Skin of body (tissue), 1 donor: ENCODE measurements at regions not wholly inside any gene's neighbourhood (a gene's known extent, or its start where the extent isn't known, plus 50 kb on each side); places are given as distances from the start of the nearest gene placed in this dataset.

Experiments used
- DNase-seq: peaks from one replicate; lab custom pipeline; 2025; lab: John Stamatoyannopoulos, UW

- DNase-seq, result no peak
These were observed 111.2 kb upstream of the ASIC2 start for GRCh38 chr17:33404070-33404819.

DNA sequence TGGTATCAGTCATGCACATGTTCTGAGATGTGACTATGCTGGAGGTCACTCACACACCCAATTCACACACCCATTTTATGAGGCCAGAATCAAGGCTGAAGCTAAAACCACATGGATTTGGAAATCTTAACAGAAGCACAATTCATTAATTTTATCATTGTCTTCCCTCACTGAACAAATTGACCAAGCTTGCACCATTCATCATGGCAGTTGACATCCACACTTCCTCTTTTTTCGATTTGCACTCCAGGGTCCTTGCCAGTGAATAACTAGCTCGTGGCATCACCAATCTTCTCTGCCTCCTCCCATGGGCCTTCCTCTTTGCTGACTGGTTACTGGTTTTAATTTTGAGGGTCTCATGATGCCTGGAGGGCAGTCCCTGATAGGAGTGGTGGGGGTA, 123.0 kb upstream of the ASIC2 start:
- no peak for DNase-seq

DNA sequence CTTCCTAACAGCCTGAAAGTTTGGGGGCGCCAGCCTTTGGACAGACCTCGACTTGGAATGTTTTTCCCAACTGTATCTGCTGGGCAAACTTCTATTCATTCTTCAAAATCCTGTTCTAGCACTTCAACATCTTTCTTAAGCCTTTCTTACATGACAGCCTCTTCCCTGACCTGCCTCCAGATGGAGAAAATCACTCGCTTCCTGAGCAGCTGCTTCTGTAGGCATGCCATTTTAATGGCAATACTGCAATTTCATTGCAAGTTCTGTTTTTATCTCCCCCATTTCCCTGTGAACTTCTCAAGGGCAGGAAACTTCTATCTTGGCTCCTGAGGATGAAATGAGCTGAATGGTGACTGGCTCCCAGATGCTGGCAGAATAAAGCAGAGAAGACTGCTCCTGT, 128.8 kb upstream of the ASIC2 start:
- DNase-seq, result no peak

- DNase-seq, result no peak
These were observed 140.5 kb upstream of the ASIC2 start for GRCh38 chr17:33433581-33433980.

GRCh38 chr17:33434841-33435240, 141.7 kb upstream of the ASIC2 start:
- DNase-seq, result no peak

DNA sequence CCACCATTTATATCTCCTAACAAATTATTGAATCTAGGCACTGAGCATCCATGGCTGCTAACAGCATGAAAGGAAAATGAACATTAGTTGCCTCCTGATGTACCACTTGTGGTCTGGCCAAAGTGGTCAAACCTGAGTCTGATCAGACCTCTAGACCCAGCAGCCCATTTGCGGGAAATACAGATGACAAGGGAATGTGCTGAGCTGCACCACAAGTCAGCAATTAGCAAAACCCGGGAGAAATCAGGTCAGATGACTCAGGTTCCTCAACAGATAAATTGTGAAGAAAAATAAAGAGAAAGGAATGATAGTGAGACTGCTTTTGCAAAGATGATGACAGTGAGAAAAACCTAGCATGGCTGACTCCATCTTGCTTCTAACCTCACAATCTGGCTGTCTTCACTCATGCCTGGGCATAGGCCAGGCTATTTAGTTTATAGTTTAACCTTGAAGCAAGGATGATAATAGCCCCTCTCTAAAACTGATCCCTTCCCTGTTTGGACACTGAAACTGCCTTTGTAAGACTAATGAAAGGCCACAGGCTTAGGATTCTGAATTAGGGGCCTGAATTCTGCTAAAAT, 142.7 kb upstream of the ASIC2 start:
- no peak for DNase-seq

GRCh38 chr17:33436321-33436720, 143.2 kb upstream of the ASIC2 start:
- DNase-seq, result no peak

DNA sequence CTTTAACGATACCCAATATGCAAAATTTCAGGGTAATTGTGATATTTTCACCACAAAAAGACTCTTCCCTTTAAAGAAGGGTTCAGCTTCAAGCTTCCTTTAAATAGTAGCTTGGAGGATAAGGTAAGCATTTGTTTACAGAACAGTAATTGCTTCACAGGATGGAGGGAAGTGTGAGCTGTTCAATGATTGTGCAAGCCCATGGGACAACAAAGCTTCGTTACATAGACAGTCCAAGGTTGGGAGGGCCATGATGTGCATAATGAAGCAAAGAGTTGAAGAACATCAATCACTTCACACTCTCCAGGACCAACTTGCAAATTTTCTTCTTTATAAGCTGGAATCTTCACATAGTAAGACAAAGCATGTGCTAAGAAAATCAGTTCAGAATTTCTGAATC, 145.0 kb upstream of the ASIC2 start:
- no peak for DNase-seq

GRCh38 chr17:33438578-33438977, 145.5 kb upstream of the ASIC2 start:
- no peak for DNase-seq

GRCh38 chr17:33442320-33442719, 149.2 kb upstream of the ASIC2 start:
- no peak for DNase-seq

- DNase-seq, result no peak
These were observed 151.6 kb upstream of the ASIC2 start for GRCh38 chr17:33444731-33445130.

- DNase-seq, result no peak
These were observed 154.0 kb upstream of the ASIC2 start for GRCh38 chr17:33447090-33447489.

- no peak for DNase-seq
These were observed 158.1 kb upstream of the ASIC2 start for GRCh38 chr17:33451221-33451620.

DNA sequence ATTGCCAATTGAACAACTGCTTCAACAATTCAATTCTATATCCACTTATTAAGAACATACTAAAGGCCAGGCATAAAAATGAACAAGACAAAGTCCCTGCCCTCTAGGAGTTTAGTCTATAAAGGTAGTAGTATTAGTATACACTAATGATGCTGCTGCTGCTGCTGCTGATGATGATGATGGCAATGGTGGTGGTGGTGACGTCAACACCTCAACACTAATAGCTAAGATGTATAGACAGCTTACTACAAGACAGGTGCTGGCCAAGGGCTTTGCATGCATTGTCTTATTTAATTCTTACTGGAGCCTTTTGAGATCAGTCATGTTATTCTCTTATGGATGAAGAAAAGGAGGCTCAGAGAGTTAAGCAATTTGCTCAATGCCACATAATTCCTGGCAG, 164.4 kb upstream of the ASIC2 start:
- DNase-seq, result no peak

DNA sequence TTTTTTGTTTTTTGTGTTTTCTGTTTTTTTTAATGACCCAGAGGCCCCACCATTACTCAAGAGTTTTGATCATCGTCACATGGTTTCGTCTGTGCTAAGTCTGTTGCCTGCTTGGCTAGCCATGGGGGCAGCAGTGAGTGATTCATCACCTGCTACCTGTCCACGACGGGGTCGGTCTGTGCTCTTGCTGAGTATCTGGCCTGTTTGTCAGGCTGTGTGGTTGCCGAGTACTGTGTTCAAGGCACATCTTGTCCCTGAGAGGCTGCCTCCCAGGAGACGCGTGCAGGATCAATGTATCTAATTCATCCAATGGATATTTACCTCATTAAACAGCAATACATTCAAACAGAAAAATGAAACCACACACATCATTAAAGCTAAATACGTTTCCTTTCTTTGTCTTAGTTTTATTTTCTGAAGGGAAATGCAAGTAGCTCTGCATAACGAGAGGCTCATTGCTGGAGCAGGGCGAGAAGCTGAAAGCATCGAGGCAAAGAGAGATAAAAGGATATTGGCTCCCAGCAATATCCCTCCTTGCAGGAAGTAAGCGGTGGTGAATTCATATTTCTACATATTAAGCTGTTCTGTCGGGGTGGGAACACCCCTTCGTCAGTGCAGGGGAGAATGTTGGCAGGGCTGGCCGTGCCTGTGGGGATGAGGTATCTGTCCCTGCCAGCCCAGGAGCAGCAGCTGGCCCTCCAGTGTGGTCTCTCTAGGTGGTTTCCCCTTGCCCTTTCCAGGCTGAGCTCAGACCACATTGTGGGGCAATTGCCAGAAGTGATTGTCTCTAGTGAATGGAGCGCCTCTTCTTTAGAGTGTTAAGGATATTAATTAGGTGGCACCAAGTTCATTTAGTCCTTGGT, 166.2 kb upstream of the ASIC2 start:
- no peak for DNase-seq

DNA sequence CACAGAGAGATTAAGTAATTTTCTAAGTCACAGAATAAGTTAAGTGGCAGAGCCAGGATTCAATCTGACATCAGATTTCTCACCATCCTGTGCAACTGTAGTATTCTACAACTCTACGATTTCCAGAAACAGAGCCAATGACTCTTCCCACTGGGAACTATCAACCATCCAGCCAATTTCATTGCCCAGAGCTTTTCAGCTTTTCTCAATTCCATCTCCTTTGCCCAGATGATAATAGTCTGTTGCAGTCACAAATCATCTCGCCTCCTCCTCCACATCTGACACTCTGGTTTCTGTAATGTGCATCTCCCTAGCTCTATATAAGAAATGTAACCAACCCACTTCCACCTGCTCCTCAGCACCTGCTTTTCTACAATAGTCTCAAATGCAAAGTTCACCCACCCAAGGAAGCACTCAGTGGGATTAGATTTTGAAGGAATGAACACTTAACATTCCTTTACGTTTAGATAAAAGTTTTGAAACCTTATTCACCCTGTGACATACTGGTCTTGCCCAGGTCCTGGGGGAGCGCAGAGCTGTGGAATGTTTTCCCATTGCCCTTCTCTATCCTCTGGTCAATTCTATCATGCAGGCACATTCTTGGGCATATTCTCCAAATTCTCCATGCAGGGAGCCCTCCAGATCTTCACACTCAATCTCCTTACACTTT, 167.8 kb upstream of the ASIC2 start:
- no peak for DNase-seq

- DNase-seq, result no peak
These were observed 170.8 kb upstream of the ASIC2 start for GRCh38 chr17:33463887-33464286.

GRCh38 chr17:33464669-33465280, 171.7 kb upstream of the ASIC2 start:
- no peak for DNase-seq

DNA sequence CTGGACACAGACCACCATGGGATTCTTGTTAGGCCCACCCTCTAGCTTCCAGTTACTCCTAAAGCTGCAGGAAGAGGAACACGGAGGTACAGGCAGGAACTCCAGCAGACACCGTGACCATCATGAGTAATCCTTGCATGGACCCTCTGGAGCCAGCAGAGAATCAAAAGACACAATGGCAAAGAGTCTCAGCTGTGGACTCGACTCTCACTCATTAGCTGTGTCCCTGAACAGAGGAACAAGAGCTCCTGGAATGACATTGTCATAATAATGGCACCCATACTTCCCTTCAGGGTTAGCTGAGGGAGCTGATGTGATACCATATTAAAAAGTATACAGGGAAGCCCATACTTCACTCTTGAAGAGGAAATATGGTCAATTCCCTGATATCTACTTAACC, 176.3 kb upstream of the ASIC2 start:
- no peak for DNase-seq

- DNase-seq, result peak; percentile 42
These were observed 176.8 kb upstream of the ASIC2 start for GRCh38 chr17:33469911-33470310.

- DNase-seq, result no peak
These were observed 180.0 kb upstream of the ASIC2 start for GRCh38 chr17:33473061-33473460.

GRCh38 chr17:33474789-33475188, 181.7 kb upstream of the ASIC2 start:
- no peak for DNase-seq
